ENCODE measurements at regions not wholly inside any gene's neighbourhood (a gene's known extent, or its start where the extent isn't known, plus 50 kb on each side); places are given as distances from the start of the nearest gene placed in this dataset.

DNA sequence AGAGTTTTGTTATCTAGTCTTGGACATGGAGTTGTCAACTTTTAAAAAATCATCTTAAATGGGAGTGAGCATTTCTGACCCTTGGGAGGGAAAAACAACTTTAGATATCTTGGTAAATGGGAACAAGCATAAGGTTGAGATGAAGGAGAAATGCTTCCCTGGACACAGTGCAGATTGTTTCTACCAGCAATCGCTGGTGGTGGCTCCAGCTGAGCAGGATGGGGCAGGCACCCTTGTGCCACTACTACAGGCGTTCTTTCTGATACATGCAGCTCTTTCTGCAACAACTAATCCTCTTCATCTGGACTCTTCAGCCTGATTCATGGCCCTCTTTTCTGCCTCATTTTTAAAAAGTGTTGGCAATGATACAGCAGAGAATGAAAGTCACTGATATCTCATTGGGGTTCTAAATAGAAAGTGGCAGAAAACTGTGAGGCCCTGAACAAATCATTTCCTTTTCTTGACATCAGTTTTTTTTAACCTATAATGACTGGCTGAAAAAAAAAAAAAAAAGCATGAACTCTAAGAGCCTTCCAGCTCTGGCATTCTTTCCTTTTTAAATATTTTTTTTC lies 409.4 kb upstream of the PTGER4 start:
- TF ChIP-seq, protein P1, sequence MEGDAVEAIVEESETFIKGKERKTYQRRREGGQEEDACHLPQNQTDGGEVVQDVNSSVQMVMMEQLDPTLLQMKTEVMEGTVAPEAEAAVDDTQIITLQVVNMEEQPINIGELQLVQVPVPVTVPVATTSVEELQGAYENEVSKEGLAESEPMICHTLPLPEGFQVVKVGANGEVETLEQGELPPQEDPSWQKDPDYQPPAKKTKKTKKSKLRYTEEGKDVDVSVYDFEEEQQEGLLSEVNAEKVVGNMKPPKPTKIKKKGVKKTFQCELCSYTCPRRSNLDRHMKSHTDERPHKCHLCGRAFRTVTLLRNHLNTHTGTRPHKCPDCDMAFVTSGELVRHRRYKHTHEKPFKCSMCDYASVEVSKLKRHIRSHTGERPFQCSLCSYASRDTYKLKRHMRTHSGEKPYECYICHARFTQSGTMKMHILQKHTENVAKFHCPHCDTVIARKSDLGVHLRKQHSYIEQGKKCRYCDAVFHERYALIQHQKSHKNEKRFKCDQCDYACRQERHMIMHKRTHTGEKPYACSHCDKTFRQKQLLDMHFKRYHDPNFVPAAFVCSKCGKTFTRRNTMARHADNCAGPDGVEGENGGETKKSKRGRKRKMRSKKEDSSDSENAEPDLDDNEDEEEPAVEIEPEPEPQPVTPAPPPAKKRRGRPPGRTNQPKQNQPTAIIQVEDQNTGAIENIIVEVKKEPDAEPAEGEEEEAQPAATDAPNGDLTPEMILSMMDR (IDR thresholded peaks at IDR 0.05; ENCODE audit: low read length) = no peak
- no peak for TF ChIP-seq EZH2 (IDR thresholded peaks at IDR 0.05; ENCODE audit: borderline replicate concordance, low read length)
